ENCODE measurements at regions not wholly inside any gene's neighbourhood (a gene's known extent, or its start where the extent isn't known, plus 50 kb on each side); places are given as distances from the start of the nearest gene placed in this dataset.

- H3K4me3 ChIP-seq (ENCODE audit: low read length), result no peak overlapping the region
- TF ChIP-seq ZNF274 (IDR thresholded peaks at IDR 0.05; ENCODE audit: low read depth, low read length), result no peak
Observed at GRCh38 chr13:104843401-104843800, 1692.1 kb downstream of the EFNB2 start.

GRCh38 chr13:104841110-104841509 lies 1694.4 kb downstream of the EFNB2 start:
- TF ChIP-seq ZNF274 (IDR thresholded peaks at IDR 0.05; ENCODE audit: low read depth, low read length), result no peak
- H3K4me3 ChIP-seq (ENCODE audit: low read length), result no peak overlapping the region

DNA sequence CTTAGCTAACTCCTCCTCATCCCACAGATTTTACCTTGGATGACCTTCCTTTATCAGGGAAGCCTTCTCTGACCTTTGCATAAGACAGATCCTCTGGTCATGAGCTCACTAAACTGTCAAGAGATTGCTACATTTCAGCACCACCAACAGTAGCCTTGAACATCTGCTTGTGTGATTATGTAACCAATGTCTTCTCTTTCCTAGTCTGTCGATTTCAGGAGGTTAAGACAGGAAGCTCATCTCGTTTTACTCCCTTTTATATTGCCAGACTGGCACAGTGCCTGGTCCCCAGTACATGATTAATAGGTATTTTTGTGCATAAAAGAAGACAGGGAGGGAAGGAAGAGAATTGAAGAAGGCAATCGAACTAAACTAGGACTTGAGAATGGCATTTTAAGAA lies 1697.7 kb downstream of the EFNB2 start:
- no peak for TF ChIP-seq ZNF274 (IDR thresholded peaks at IDR 0.05; ENCODE audit: low read depth, low read length)
- H3K4me3 ChIP-seq (ENCODE audit: low read length), result no peak overlapping the region

DNA sequence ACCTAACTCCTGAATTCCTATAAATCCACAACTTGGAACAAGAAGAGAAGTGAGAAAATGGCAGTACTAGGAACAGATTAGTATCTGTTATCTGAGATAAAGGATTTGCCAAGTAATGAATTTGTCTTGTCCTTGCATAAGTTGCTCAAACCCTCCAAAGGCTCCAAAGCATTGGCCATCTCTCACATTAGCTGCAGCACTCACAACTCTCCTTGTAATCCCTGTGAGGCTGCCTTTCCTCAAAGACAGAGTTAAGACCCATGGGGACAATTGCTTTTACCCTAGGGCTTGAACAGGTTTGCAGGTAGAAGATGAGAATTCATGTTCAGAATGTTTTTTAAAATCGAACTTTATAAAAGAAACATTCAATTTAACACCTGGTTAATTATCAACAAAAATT lies 1702.2 kb downstream of the EFNB2 start:
- H3K4me3 ChIP-seq (ENCODE audit: low read length), result no peak overlapping the region
- TF ChIP-seq ZNF274 (IDR thresholded peaks at IDR 0.05; ENCODE audit: low read depth, low read length), result no peak

- TF ChIP-seq ZNF274 (IDR thresholded peaks at IDR 0.05; ENCODE audit: low read depth, low read length), result no peak
- no peak overlapping the region for H3K4me3 ChIP-seq (ENCODE audit: low read length)
Observed at GRCh38 chr13:104832231-104832630, 1703.2 kb downstream of the EFNB2 start.

- no peak overlapping the region for H3K4me3 ChIP-seq (ENCODE audit: low read length)
- no peak for TF ChIP-seq ZNF274 (IDR thresholded peaks at IDR 0.05; ENCODE audit: low read depth, low read length)
Observed at GRCh38 chr13:104831831-104832230, 1703.6 kb downstream of the EFNB2 start.

- no peak for TF ChIP-seq ZNF274 (IDR thresholded peaks at IDR 0.05; ENCODE audit: low read depth, low read length)
- no peak overlapping the region for H3K4me3 ChIP-seq (ENCODE audit: low read length)
Observed at GRCh38 chr13:104823709-104824108, 1711.8 kb downstream of the EFNB2 start.

DNA sequence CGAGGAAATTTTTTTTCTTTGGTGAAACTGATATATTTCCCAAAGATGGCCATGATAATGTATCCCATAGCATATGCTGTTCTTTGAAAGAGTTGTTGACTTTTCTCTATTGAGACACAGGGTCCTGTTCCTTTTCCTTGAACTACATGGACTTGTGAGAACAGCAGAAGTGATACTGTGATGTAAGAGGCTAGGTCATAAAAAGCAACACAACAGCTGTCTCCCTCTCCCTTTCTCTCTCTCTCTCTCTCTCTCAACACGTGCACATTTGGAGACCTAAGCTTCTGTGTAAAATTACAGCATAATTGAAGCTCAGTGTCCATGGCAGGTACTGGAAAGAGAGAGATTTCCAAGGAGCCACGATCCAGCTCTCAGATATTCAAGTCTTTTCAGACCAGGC lies 1712.4 kb downstream of the EFNB2 start:
- no peak overlapping the region for H3K4me3 ChIP-seq (ENCODE audit: low read length)
- no peak for TF ChIP-seq ZNF274 (IDR thresholded peaks at IDR 0.05; ENCODE audit: low read depth, low read length)

DNA sequence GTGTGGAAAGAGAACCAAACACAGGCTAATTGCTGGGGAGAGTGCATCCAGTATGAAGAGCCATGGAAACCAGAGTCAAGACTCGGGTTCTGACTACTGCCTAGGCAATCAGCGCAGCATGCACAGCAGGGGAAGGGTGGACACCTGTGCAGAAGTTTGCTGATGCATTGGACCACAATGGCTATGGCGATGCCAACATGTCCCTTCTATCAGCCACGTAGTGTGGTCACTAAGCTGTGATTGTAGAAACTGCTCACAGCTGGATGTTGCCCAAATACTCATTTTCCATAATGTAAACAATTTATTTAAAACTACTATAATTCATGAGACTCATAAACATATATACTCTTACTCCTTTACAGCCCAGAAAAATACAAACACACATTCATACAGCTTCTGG lies 1718.2 kb downstream of the EFNB2 start:
- no peak for TF ChIP-seq ZNF274 (IDR thresholded peaks at IDR 0.05; ENCODE audit: low read depth, low read length)
- H3K4me3 ChIP-seq (ENCODE audit: low read length), result no peak overlapping the region

DNA sequence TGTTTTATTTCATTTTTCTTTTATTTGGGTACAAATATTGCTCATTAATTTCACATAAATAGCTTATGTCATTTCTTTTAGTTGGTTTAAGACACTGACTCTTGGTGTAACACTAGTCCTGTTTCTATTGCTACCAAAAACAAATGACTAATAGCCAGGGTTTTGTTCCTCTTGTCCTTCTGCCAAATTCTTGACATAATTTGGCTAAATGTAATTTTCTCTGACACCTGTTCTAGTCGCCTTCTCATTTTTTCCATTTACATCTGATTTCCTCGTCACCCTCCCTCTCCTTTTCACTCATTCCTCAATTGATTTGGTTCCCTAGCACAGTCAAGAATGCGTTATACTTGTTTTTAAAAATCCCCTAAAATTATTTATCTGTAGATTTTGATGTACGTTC lies 1718.7 kb downstream of the EFNB2 start:
- no peak for TF ChIP-seq ZNF274 (IDR thresholded peaks at IDR 0.05; ENCODE audit: low read depth, low read length)
- H3K4me3 ChIP-seq (ENCODE audit: low read length), result no peak overlapping the region

GRCh38 chr13:104810242-104810641 lies 1725.2 kb downstream of the EFNB2 start:
- H3K4me3 ChIP-seq (ENCODE audit: low read length), result no peak overlapping the region
- TF ChIP-seq ZNF274 (IDR thresholded peaks at IDR 0.05; ENCODE audit: low read depth, low read length), result no peak

GRCh38 chr13:104809483-104809882 lies 1726.0 kb downstream of the EFNB2 start:
- no peak for TF ChIP-seq ZNF274 (IDR thresholded peaks at IDR 0.05; ENCODE audit: low read depth, low read length)
- H3K4me3 ChIP-seq (ENCODE audit: low read length), result no peak overlapping the region

GRCh38 chr13:104805346-104805745 lies 1730.1 kb downstream of the EFNB2 start:
- TF ChIP-seq ZNF274 (IDR thresholded peaks at IDR 0.05; ENCODE audit: low read depth, low read length), result no peak
- H3K4me3 ChIP-seq (ENCODE audit: low read length), result no peak overlapping the region

- no peak for TF ChIP-seq ZNF274 (IDR thresholded peaks at IDR 0.05; ENCODE audit: low read depth, low read length)
Observed at GRCh38 chr13:104799152-104799551, 1732.9 kb upstream of the SLC10A2 start.

GRCh38 chr13:104798486-104798885 lies 1732.3 kb upstream of the SLC10A2 start:
- no peak overlapping the region for H3K4me3 ChIP-seq (ENCODE audit: low read length)
- no peak for TF ChIP-seq ZNF274 (IDR thresholded peaks at IDR 0.05; ENCODE audit: low read depth, low read length)

More at GRCh38 chr13:104799152-104799551, 1732.9 kb upstream of the SLC10A2 start:
- H3K4me3 ChIP-seq (ENCODE audit: low read length), result no peak overlapping the region

GRCh38 chr13:104796581-104796980 lies 1730.4 kb upstream of the SLC10A2 start:
- no peak for TF ChIP-seq ZNF274 (IDR thresholded peaks at IDR 0.05; ENCODE audit: low read depth, low read length)
- no peak overlapping the region for H3K4me3 ChIP-seq (ENCODE audit: low read length)

All from GM08714 (cell line).